ENCODE measurements at regions not wholly inside any gene's neighbourhood (a gene's known extent, or its start where the extent isn't known, plus 50 kb on each side); places are given as distances from the start of the nearest gene placed in this dataset.

DNA sequence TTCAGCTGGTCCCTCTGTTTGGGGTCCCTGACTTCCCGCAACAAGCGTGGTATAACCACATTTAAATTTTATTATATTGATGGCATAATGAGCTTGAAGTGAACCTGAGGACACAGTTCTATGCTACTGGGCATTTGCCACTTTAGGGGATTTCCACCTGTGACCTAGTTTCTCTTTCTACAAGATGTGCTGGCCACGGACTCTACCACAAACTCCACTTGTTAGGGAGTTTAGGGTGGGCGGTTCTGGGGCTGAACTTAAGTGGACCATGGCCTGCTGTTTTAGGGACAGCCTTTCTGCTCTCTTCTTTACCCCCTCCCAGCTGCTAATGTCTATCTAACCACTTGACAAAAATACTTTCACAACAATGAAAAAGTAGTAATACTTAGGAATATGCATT, 1199.1 kb downstream of the SI start:
- TF ChIP-seq, protein P1, sequence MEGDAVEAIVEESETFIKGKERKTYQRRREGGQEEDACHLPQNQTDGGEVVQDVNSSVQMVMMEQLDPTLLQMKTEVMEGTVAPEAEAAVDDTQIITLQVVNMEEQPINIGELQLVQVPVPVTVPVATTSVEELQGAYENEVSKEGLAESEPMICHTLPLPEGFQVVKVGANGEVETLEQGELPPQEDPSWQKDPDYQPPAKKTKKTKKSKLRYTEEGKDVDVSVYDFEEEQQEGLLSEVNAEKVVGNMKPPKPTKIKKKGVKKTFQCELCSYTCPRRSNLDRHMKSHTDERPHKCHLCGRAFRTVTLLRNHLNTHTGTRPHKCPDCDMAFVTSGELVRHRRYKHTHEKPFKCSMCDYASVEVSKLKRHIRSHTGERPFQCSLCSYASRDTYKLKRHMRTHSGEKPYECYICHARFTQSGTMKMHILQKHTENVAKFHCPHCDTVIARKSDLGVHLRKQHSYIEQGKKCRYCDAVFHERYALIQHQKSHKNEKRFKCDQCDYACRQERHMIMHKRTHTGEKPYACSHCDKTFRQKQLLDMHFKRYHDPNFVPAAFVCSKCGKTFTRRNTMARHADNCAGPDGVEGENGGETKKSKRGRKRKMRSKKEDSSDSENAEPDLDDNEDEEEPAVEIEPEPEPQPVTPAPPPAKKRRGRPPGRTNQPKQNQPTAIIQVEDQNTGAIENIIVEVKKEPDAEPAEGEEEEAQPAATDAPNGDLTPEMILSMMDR (IDR thresholded peaks at IDR 0.05; ENCODE audit: extremely low read depth in 1 of 2, insufficient read depth in 1 of 2, low read depth in 1 of 2, low read length in 2 of 2), result no peak
- TF ChIP-seq EZH2 (IDR thresholded peaks at IDR 0.05; ENCODE audit: borderline replicate concordance, low read depth, low read length, severe bottlenecking) (no peak), POLR2A (IDR thresholded peaks at IDR 0.05; ENCODE audit: low read depth, low read length) (no peak)
- TF ChIP-seq, protein P2, sequence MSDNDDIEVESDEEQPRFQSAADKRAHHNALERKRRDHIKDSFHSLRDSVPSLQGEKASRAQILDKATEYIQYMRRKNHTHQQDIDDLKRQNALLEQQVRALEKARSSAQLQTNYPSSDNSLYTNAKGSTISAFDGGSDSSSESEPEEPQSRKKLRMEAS (IDR thresholded peaks at IDR 0.05; ENCODE audit: insufficient read depth, insufficient read length), result no peak

Data from endothelial cell of umbilical vein (primary cell).